RWPE2 (cell line): ENCODE measurements at regions not wholly inside any gene's neighbourhood (a gene's known extent, or its start where the extent isn't known, plus 50 kb on each side); places are given as distances from the start of the nearest gene placed in this dataset.

Experiments used
- ATAC-seq: fragments of 200-7000 bp; cut with Tn5 transposase; 3 replicates; pipeline ENCODE4 v1.9.1; 2021; ENCODE audit warnings: low read depth
- DNase-seq: peaks from one replicate; pipeline ENCODE4 v3.0.0-alpha.2; 2020; ENCODE audit warnings: low spot score
- H3K27ac ChIP-seq: fragments of 450-650 bp; 2 replicates; pipeline ENCODE4 v1.5.1; 2017; ENCODE audit warnings: mild to moderate bottlenecking; ENCODE audit not compliant: poor library complexity, severe bottlenecking
- H3K27me3 ChIP-seq: fragments of 250-450 bp; sonication (Bioruptor Pico); 2 replicates; pipeline ENCODE4 v1.5.1; 2021; ENCODE audit warnings: mild to moderate bottlenecking, moderate library complexity; ENCODE audit not compliant: insufficient read depth, poor library complexity, severe bottlenecking
- H3K36me3 ChIP-seq: fragments of 250-450 bp; sonication (Bioruptor Pico); 2 replicates; pipeline ENCODE4 v1.5.1; 2020; ENCODE audit warnings: low read depth, mild to moderate bottlenecking, moderate library complexity
- H3K4me1 ChIP-seq: fragments of 250-450 bp; sonication (Bioruptor Pico); 2 replicates; pipeline ENCODE4 v1.5.1; 2021; ENCODE audit warnings: mild to moderate bottlenecking, moderate library complexity; ENCODE audit not compliant: insufficient read depth, poor library complexity, severe bottlenecking
- H3K4me3 ChIP-seq: fragments of 250-450 bp; sonication (Bioruptor Pico); 2 replicates; pipeline ENCODE4 v1.5.1; 2021; ENCODE audit warnings: mild to moderate bottlenecking, moderate library complexity; ENCODE audit not compliant: severe bottlenecking
- H3K9me3 ChIP-seq: fragments of 250-450 bp; sonication (Bioruptor Pico); 2 replicates; pipeline ENCODE4 v1.5.1; 2021; ENCODE audit warnings: mild to moderate bottlenecking, moderate library complexity; ENCODE audit not compliant: severe bottlenecking
- CTCF ChIP-seq: fragments of 450-650 bp; IDR thresholded peaks from one replicate; pipeline ENCODE4 v1.5.1; 2017; ENCODE audit warnings: mild to moderate bottlenecking, moderate library complexity; ENCODE audit not compliant: poor library complexity, severe bottlenecking

GRCh38 chr6:56310241-56310640, 62.9 kb upstream of the COL21A1 start:
- peaks cover 2% of the 10 kb centered on the region for H3K27me3 ChIP-seq
- no peaks in the 10 kb centered on the region for H3K36me3 ChIP-seq
- H3K27ac ChIP-seq, result no peak overlapping the region
- no peaks in the 10 kb centered on the region for H3K4me1 ChIP-seq
- no peak for TF ChIP-seq CTCF
- ATAC-seq, result no peak
- no peaks in the 10 kb centered on the region for H3K9me3 ChIP-seq
- DNase-seq, result no peak
- H3K4me3 ChIP-seq, result no peak overlapping the region

GRCh38 chr6:56299916-56300315, 52.5 kb upstream of the COL21A1 start:
- DNase-seq (no peak), ATAC-seq (no peak)
- Histone ChIP-seq H3K27ac (no peak overlapping the region), H3K4me3 (no peak overlapping the region), H3K27me3 (no peaks in the 10 kb centered on the region), H3K9me3 (no peaks in the 10 kb centered on the region), H3K36me3 (no peaks in the 10 kb centered on the region), H3K4me1 (peaks cover 12% of the 10 kb centered on the region)
- TF ChIP-seq CTCF, result no peak

GRCh38 chr6:56297022-56297989, 49.9 kb upstream of the COL21A1 start:
- ATAC-seq, result peak; percentile 59; the same call in 1 of the 3 replicates
- Histone ChIP-seq H3K36me3 (no peaks in the 10 kb centered on the region), H3K4me3 (no peak overlapping the region), H3K9me3 (no peaks in the 10 kb centered on the region), H3K27me3 (no peaks in the 10 kb centered on the region), H3K4me1 (peaks cover 12% of the 10 kb centered on the region), H3K27ac (no peak overlapping the region)
- DNase-seq, result no peak
- TF ChIP-seq CTCF, result no peak
